Effector memory CD8-positive, alpha-beta T cell (primary cell): ENCODE measurements at regions not wholly inside any gene's neighbourhood (a gene's known extent, or its start where the extent isn't known, plus 50 kb on each side); places are given as distances from the start of the nearest gene placed in this dataset.

ENCODE experiments used
- ATAC-seq: fragments of 150-1000 bp; cut with Tn5 transposase; replicated peaks from 2 replicates; pipeline ENCODE4 v1.10.0; 2021; ENCODE audit warnings: mild to moderate bottlenecking, moderate library complexity
- DNase-seq, 3 experiments: peaks; one replicate each; pipeline ENCODE4 v3.0.0; 2021
- H3K27ac Mint-ChIP-seq, 2 donors: one replicate each; pipeline ENCODE4 v1.8.0; 2022; ENCODE audit warnings: mild to moderate bottlenecking in 2 of 2, mixed read lengths in 2 of 2, moderate library complexity in 2 of 2
- H3K27me3 Mint-ChIP-seq, 2 donors: one replicate each; pipeline ENCODE4 v1.8.0; 2022; ENCODE audit warnings: mixed read lengths in 2 of 2
- H3K36me3 Mint-ChIP-seq: one replicate; pipeline ENCODE4 v1.8.0; 2022; ENCODE audit warnings: mild to moderate bottlenecking, moderate library complexity, mixed read lengths; ENCODE audit not compliant: insufficient read depth
- H3K4me1 Mint-ChIP-seq, 2 donors: one replicate each; pipeline ENCODE4 v1.8.0; 2022; ENCODE audit warnings: low read depth in 2 of 2, mixed read lengths in 2 of 2
- H3K4me3 Mint-ChIP-seq, 2 donors: one replicate each; pipeline ENCODE4 v1.8.0; 2022; ENCODE audit warnings: mild to moderate bottlenecking in 2 of 2, mixed read lengths in 2 of 2, moderate library complexity in 2 of 2
- H3K9me3 Mint-ChIP-seq, 2 donors: one replicate each; pipeline ENCODE4 v1.8.0; 2022; ENCODE audit warnings: mixed read lengths in 2 of 2

DNA sequence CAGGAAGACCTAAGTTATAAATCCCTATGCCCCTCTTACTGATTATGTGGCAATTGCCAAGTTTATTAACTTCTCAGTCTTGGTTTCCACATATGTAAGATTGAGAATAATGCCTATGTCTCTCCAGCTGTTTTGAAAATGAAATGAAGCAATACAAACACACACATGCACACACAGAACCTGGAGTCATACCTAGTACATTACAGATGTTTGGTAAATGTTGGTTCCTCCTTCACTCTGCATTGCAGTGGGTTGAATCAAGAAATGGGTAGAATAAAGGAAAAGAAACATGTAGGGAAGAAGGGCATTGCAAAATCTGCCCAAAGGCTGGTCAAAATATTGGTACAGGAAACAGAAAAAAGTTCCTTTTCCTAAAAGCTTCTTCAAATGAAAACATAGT, 309.9 kb upstream of the EMCN start:
- no peaks in the 10 kb centered on the region for H3K27me3 Mint-ChIP-seq
- peaks cover 0 to 1% of the 10 kb centered on the region in 2 donors for H3K9me3 Mint-ChIP-seq
- H3K36me3 Mint-ChIP-seq, result no peaks in the 10 kb centered on the region
- ATAC-seq (no peak), DNase-seq (no peak)
- no peaks in the 10 kb centered on the region for H3K4me1 Mint-ChIP-seq
- no peak overlapping the region for H3K4me3 Mint-ChIP-seq
- no peak overlapping the region for H3K27ac Mint-ChIP-seq

DNA sequence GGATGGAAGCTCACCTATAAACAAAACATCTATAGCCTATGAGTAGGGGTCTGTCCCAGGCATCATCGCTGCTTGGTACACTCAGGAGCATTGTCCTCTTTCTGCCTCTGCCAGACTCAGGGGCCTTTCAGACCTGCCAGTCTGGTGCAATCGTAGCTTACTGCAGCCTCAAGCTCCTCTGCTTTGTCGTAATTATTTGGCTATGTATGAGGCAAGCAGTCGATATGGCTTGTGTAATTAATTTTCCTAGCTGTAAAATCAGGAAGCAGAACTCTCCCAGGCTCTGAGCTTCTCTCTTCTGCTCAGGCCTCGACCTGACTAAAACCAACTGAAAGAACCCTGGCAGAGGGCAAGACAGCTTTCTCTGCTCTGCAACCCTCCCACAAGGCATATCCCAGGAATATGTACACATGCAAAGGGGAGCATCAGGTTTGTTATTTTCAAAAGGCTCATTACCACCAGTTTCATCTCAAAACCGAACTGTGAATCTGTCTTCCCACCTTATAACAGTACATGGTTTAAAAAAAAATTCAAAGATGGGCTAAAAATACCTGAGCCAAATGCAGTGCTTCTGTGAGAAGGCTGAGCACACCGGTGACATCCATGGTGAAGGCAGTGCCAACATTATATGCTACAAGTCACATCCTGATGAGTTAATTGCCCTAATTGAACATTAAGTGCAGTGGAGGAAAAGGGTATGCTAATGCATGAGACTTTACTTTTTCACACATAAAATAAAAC, 309.2 kb upstream of the EMCN start:
- H3K4me3 Mint-ChIP-seq, result no peak overlapping the region
- H3K27ac Mint-ChIP-seq, result no peak overlapping the region
- no peaks in the 10 kb centered on the region for H3K36me3 Mint-ChIP-seq
- H3K4me1 Mint-ChIP-seq, result no peaks in the 10 kb centered on the region
- no peak for DNase-seq
- H3K9me3 Mint-ChIP-seq, result peaks cover 0 to 1% of the 10 kb centered on the region in 2 donors
- ATAC-seq, result no peak
- no peaks in the 10 kb centered on the region for H3K27me3 Mint-ChIP-seq

DNA sequence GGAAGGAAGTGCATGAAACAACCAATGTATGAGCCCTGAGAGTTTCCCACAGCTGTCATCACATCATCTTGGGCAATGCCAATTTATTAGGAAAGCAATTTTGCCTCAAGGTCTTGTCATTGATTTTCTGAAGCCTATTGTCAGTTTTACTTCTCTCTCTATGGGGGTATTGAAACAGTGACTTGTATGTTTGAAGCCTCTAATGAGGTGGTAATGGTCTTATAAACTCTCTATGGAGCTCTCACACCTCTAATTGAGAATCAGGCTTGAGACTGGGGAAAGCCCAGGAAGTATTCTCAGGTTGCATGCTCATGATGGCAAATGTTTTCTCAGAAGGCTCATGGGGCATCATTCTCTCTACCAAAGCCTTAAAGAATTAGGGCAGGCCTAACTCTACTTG, 308.2 kb upstream of the EMCN start:
- H3K36me3 Mint-ChIP-seq, result no peaks in the 10 kb centered on the region
- H3K27me3 Mint-ChIP-seq, result no peaks in the 10 kb centered on the region
- H3K4me1 Mint-ChIP-seq, result no peaks in the 10 kb centered on the region
- H3K4me3 Mint-ChIP-seq, result no peak overlapping the region
- H3K27ac Mint-ChIP-seq, result no peak overlapping the region
- DNase-seq (no peak), ATAC-seq (no peak)
- peaks cover 0 to 1% of the 10 kb centered on the region in 2 donors for H3K9me3 Mint-ChIP-seq

GRCh38 chr4:100823993-100824323, 306.1 kb upstream of the EMCN start:
- H3K27ac Mint-ChIP-seq, result no peak overlapping the region
- H3K4me3 Mint-ChIP-seq, result no peak overlapping the region
- no peaks in the 10 kb centered on the region for H3K36me3 Mint-ChIP-seq
- DNase-seq (no peak), ATAC-seq (no peak)
- H3K27me3 Mint-ChIP-seq, result no peaks in the 10 kb centered on the region
- H3K4me1 Mint-ChIP-seq, result no peaks in the 10 kb centered on the region
- H3K9me3 Mint-ChIP-seq, result no peaks in the 10 kb centered on the region

- Mint-ChIP-seq H3K4me1 (no peaks in the 10 kb centered on the region), H3K27ac (no peak overlapping the region), H3K36me3 (no peaks in the 10 kb centered on the region), H3K27me3 (no peaks in the 10 kb centered on the region), H3K9me3 (no peaks in the 10 kb centered on the region), H3K4me3 (no peak overlapping the region)
- no peak for ATAC-seq
- DNase-seq, result no peak
Measured at GRCh38 chr4:100823066-100823992, 305.5 kb upstream of the EMCN start.

DNA sequence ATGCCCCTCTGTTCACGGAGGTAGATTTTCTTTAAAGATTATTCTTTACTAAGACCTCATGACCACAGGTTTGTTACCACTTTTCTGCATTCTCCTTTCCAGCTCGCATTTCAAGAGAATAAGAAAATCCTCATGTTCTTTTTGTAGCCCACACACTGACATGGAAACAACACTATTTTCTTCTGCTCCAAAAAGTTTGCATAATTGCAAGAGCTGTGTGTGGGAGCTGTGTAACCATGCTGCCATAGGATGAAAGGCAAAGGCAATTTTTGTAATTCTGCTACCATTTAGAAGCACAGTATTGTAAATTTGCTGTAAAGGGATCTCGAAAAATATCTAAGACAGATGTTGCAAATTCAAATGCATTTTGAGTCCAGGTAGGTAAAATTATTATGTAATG, 302.4 kb upstream of the EMCN start:
- H3K36me3 Mint-ChIP-seq, result no peaks in the 10 kb centered on the region
- H3K4me3 Mint-ChIP-seq, result no peak overlapping the region
- no peak overlapping the region for H3K27ac Mint-ChIP-seq
- DNase-seq (no peak), ATAC-seq (no peak)
- H3K4me1 Mint-ChIP-seq, result no peaks in the 10 kb centered on the region
- no peaks in the 10 kb centered on the region for H3K9me3 Mint-ChIP-seq
- H3K27me3 Mint-ChIP-seq, result no peaks in the 10 kb centered on the region

DNA sequence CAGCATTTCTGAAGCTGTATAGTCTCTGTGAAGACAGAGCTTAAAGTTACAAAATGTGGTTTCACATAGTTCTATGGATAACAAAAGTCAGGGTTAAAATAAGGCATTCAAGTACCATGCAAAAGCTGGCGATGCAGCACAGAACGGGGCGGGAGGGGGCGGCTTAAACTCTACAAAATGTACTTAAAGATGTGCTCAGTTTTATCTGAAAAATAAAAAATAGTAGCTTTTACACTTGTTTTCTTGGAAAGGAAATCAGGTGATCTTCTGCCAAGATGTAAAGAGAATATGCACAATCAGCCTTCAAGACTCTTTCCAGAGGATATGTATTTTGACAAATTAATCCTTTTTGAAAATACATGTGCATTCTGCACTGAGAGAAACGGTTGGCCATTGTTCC, 301.7 kb upstream of the EMCN start:
- DNase-seq (no peak), ATAC-seq (no peak)
- Mint-ChIP-seq H3K4me1 (no peaks in the 10 kb centered on the region), H3K9me3 (no peaks in the 10 kb centered on the region), H3K4me3 (no peak overlapping the region), H3K27ac (no peak overlapping the region), H3K27me3 (no peaks in the 10 kb centered on the region), H3K36me3 (no peaks in the 10 kb centered on the region)

- Mint-ChIP-seq H3K27me3 (no peaks in the 10 kb centered on the region), H3K9me3 (no peaks in the 10 kb centered on the region), H3K4me3 (no peak overlapping the region), H3K27ac (no peak overlapping the region), H3K36me3 (no peaks in the 10 kb centered on the region), H3K4me1 (no peaks in the 10 kb centered on the region)
- DNase-seq (no peak), ATAC-seq (no peak)
Measured at GRCh38 chr4:100816436-100817045, 298.7 kb upstream of the EMCN start.

GRCh38 chr4:100811046-100811445, 293.2 kb upstream of the EMCN start:
- Mint-ChIP-seq H3K9me3 (no peaks in the 10 kb centered on the region), H3K4me1 (no peaks in the 10 kb centered on the region), H3K36me3 (no peaks in the 10 kb centered on the region), H3K27me3 (no peaks in the 10 kb centered on the region), H3K4me3 (no peak overlapping the region), H3K27ac (no peak overlapping the region)
- DNase-seq (no peak), ATAC-seq (no peak)

GRCh38 chr4:100809506-100809905, 291.7 kb upstream of the EMCN start:
- no peak for ATAC-seq
- Mint-ChIP-seq H3K36me3 (no peaks in the 10 kb centered on the region), H3K9me3 (no peaks in the 10 kb centered on the region), H3K27ac (no peak overlapping the region), H3K4me1 (no peaks in the 10 kb centered on the region), H3K27me3 (no peaks in the 10 kb centered on the region), H3K4me3 (no peak overlapping the region)
- no peak for DNase-seq

- Mint-ChIP-seq H3K27ac (no peak overlapping the region), H3K4me1 (no peaks in the 10 kb centered on the region), H3K9me3 (no peaks in the 10 kb centered on the region), H3K36me3 (no peaks in the 10 kb centered on the region), H3K4me3 (no peak overlapping the region), H3K27me3 (no peaks in the 10 kb centered on the region)
- ATAC-seq, result no peak
- no peak for DNase-seq
Measured at GRCh38 chr4:100806988-100807387, 289.2 kb upstream of the EMCN start.

DNA sequence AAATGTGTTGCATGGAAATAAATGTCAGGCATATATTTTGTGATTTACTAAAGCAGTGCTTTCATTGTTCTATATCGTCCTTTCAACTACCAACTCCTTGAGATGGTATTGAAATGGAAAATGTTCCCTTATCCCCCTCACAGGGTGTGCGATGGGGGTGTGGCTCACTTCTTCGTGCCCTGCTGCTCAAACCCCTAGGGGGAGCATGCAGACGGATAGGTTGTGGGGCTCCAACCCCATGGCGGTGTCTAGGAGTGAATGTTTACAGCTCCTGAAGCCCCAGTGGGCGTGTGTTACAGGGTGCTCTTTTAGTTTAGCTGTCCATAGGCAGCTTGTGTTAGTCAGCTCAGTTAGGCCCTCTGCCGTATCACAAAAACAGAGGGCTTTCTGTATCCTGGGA, 287.7 kb upstream of the EMCN start:
- no peaks in the 10 kb centered on the region for H3K9me3 Mint-ChIP-seq
- DNase-seq (no peak), ATAC-seq (no peak)
- H3K27me3 Mint-ChIP-seq, result no peaks in the 10 kb centered on the region
- no peak overlapping the region for H3K27ac Mint-ChIP-seq
- no peak overlapping the region for H3K4me3 Mint-ChIP-seq
- H3K36me3 Mint-ChIP-seq, result no peaks in the 10 kb centered on the region
- no peaks in the 10 kb centered on the region for H3K4me1 Mint-ChIP-seq

GRCh38 chr4:100804576-100805360, 286.9 kb upstream of the EMCN start:
- DNase-seq (no peak), ATAC-seq (no peak)
- Mint-ChIP-seq H3K9me3 (no peaks in the 10 kb centered on the region), H3K4me1 (no peaks in the 10 kb centered on the region), H3K36me3 (no peaks in the 10 kb centered on the region), H3K27ac (no peak overlapping the region), H3K27me3 (no peaks in the 10 kb centered on the region), H3K4me3 (no peak overlapping the region)
